B cell (primary cell): ENCODE measurements at regions not wholly inside any gene's neighbourhood (a gene's known extent, or its start where the extent isn't known, plus 50 kb on each side); places are given as distances from the start of the nearest gene placed in this dataset.

Source experiments
- ATAC-seq: fragments of 200-7000 bp; cut with Tn5 transposase; one replicate; pipeline ENCODE4 v1.10.0; 2021; ENCODE audit warnings: low read depth, mild to moderate bottlenecking, moderate number of reproducible peaks, moderate library complexity
- CTCF ChIA-PET: fragments of 350-600 bp; sonication (Branson Sonifier 250); formaldehyde crosslinking; loops from one replicate; lab custom pipeline; 2021; ENCODE audit warnings: antibody characterized with exemption, inconsistent platforms; lab: Charles Lee
- POLR2A ChIA-PET: fragments of 350-600 bp; sonication (Branson Sonifier 250); formaldehyde crosslinking; loops from one replicate; lab custom pipeline; 2021; ENCODE audit warnings: antibody characterized with exemption; lab: Charles Lee
- DNase-seq: peaks from one replicate; pipeline ENCODE4 v3.0.0; 2013
- H2AFZ ChIP-seq: 2 replicates; pipeline ENCODE4 v1.6.1; 2012; ENCODE audit warnings: mild to moderate bottlenecking, low read depth, low read length; ENCODE audit not compliant: insufficient read depth, poor library complexity, severe bottlenecking
- H3K27ac ChIP-seq, 2 donors: 1 replicate in 1 of 2; 2 replicates in 1 of 2; pipeline ENCODE4 v1.5.1; 2012 to 2013; ENCODE audit warnings: low read length in 2 of 2, mild to moderate bottlenecking in 2 of 2, moderate library complexity in 1 of 2
- H3K27me3 ChIP-seq, 4 experiments: fragments of 200-600 bp in 1 of 4; sonication (generic) in 1 of 4; replicated peaks in 1 of 4; 1 replicate in 2 of 4; 2 replicates in 2 of 4; pipeline versions ENCODE4 v1.6.1 to v1.7.0; 2013 to 2016; ENCODE audit warnings: low read length in 3 of 4, mild to moderate bottlenecking in 2 of 4, mixed read lengths in 1 of 4, moderate library complexity in 1 of 4; ENCODE audit not compliant: insufficient read depth in 4 of 4, control insufficient read depth in 3 of 4; ENCODE audit errors: control extremely low read depth in 1 of 4
- H3K36me3 ChIP-seq, 2 experiments: replicated peaks in 1 of 2; 1 replicate in 1 of 2; 2 replicates in 1 of 2; pipeline versions ENCODE4 v1.6.1 to v1.7.1; 2013; ENCODE audit warnings: low read length in 1 of 2; ENCODE audit not compliant: insufficient read depth in 2 of 2, control insufficient read depth in 1 of 2; ENCODE audit errors: control extremely low read depth in 1 of 2, extremely low read depth in 1 of 2
- H3K4me1 ChIP-seq, 2 donors: fragments of 200-600 bp in 1 of 2; sonication (generic) in 1 of 2; 1 replicate in 1 of 2; 2 replicates in 1 of 2; pipeline versions ENCODE4 v1.5.1 to v1.6.1; 2013 to 2017; ENCODE audit warnings: low read length in 2 of 2; ENCODE audit not compliant: control insufficient read depth in 2 of 2, insufficient read depth in 2 of 2
- H3K4me2 ChIP-seq: replicated peaks from 2 replicates; pipeline ENCODE3; 2012; ENCODE audit warnings: mild to moderate bottlenecking, low read depth, low read length; ENCODE audit not compliant: poor library complexity, severe bottlenecking
- H3K4me3 ChIP-seq, 5 experiments: fragments of 200-600 bp in 1 of 5; sonication (generic) in 1 of 5; 1 replicate in 3 of 5; 2 replicates in 2 of 5; pipeline versions ENCODE4 v1.5.1 to v1.7.0; 2011 to 2016; ENCODE audit warnings: low read length in 4 of 5, mild to moderate bottlenecking in 4 of 5, low read depth in 2 of 5, control low read depth in 1 of 5, moderate library complexity in 1 of 5; ENCODE audit not compliant: insufficient read depth in 1 of 5; ENCODE audit errors: control extremely low read depth in 1 of 5, extremely low read depth in 1 of 5
- H3K79me2 ChIP-seq: fragments of 200-600 bp; sonication (generic); one replicate; pipeline ENCODE4 v1.6.0; 2016; ENCODE audit warnings: low read length; ENCODE audit not compliant: control insufficient read depth, insufficient read depth
- H3K9ac ChIP-seq: fragments of 200-600 bp; sonication (generic); 2 replicates; pipeline ENCODE4 v1.6.1; 2017; ENCODE audit warnings: mild to moderate bottlenecking, low read length, moderate library complexity
- H3K9me3 ChIP-seq, 3 donors: one replicate each; pipeline versions ENCODE4 v1.6.1 to v1.7.1; 2013; ENCODE audit warnings: low read length in 2 of 3; ENCODE audit not compliant: control insufficient read depth in 2 of 3, insufficient read depth in 1 of 3; ENCODE audit errors: control extremely low read depth in 1 of 3
- H4K20me1 ChIP-seq: 2 replicates; pipeline ENCODE4 v1.6.0; 2012; ENCODE audit warnings: mild to moderate bottlenecking, low read length; ENCODE audit not compliant: insufficient read depth, control insufficient read depth, poor library complexity, severe bottlenecking
- H3K27ac Mint-ChIP-seq: one replicate; pipeline ENCODE4 v1.8.0; 2021; ENCODE audit warnings: mixed read lengths
- H3K27me3 Mint-ChIP-seq: one replicate; pipeline ENCODE4 v1.8.0; 2021; ENCODE audit warnings: mixed read lengths
- H3K4me1 Mint-ChIP-seq: one replicate; pipeline ENCODE4 v1.8.0; 2021; ENCODE audit warnings: mixed read lengths
- H3K4me3 Mint-ChIP-seq: one replicate; pipeline ENCODE4 v1.8.0; 2021; ENCODE audit warnings: mixed read lengths
- H3K9me3 Mint-ChIP-seq: one replicate; pipeline ENCODE4 v1.8.0; 2022; ENCODE audit warnings: mixed read lengths; ENCODE audit not compliant: insufficient read depth
- CTCF ChIP-seq: fragments of 200-600 bp; IDR thresholded peaks from one replicate; pipeline ENCODE4 v1.8.0; 2022; ENCODE audit warnings: antibody characterized with exemption, mild to moderate bottlenecking
- EZH2 ChIP-seq: IDR thresholded peaks from 2 replicates; pipeline ENCODE4 v1.6.1; 2012; ENCODE audit warnings: borderline replicate concordance, low read depth, mild to moderate bottlenecking, moderate library complexity, low read length; ENCODE audit not compliant: insufficient read depth, poor library complexity, severe bottlenecking
- WGBS: methylation state at CpG from one replicate; pipeline ENCODE4 v1.1.5; 2013; ENCODE audit warnings: missing lambda C conversion rate; ENCODE audit not compliant: insufficient coverage; 5-methylcytosine and 5-hydroxymethylcytosine counted together
- intact Hi-C: fragments of 100-400 bp; cut with micrococcal nuclease; formaldehyde crosslinking; loops from one replicate; pipeline ENCODE4 v1.10.0; 2022

GRCh38 chr14:44634692-44635091 is 127.6 kb upstream of the FSCB start:
- H4K20me1 ChIP-seq, result no peaks in the 10 kb centered on the region
- H3K79me2 ChIP-seq, result no peaks in the 10 kb centered on the region
- intact Hi-C loops, result no loop called here
- H3K27ac Mint-ChIP-seq, result no peak overlapping the region
- no peak overlapping the region for H3K4me3 ChIP-seq
- no peaks in the 10 kb centered on the region for H3K9me3 Mint-ChIP-seq
- H3K4me2 ChIP-seq, result no peak overlapping the region
- no peak for TF ChIP-seq EZH2
- no peak for TF ChIP-seq CTCF
- no peaks in the 10 kb centered on the region for H3K4me1 Mint-ChIP-seq
- 75% methylated on average over 4 of the region's 4 CpGs for WGBS
- ATAC-seq (no peak), DNase-seq (no peak)
- H3K4me3 Mint-ChIP-seq, result no peak overlapping the region
- no peaks in the 10 kb centered on the region for H3K4me1 ChIP-seq
- no peaks in the 10 kb centered on the region for H3K36me3 ChIP-seq
- no peak overlapping the region for H3K27ac ChIP-seq
- no peaks in the 10 kb centered on the region for H3K27me3 ChIP-seq
- H3K9me3 ChIP-seq, result peaks cover 0 to 5% (median 2%) of the 10 kb centered on the region in 3 donors
- POLR2A ChIA-PET, result no interaction called here
- no peaks in the 10 kb centered on the region for H3K27me3 Mint-ChIP-seq
- CTCF ChIA-PET, result no interaction called here
- H3K9ac ChIP-seq, result no peak overlapping the region
- H2AFZ ChIP-seq, result no peak overlapping the region

GRCh38 chr14:44626423-44626822 is 119.3 kb upstream of the FSCB start:
- H3K4me2 ChIP-seq, result no peak overlapping the region
- no peaks in the 10 kb centered on the region for H4K20me1 ChIP-seq
- no peaks in the 10 kb centered on the region for H3K27me3 ChIP-seq
- no peaks in the 10 kb centered on the region for H3K36me3 ChIP-seq
- H2AFZ ChIP-seq, result no peak overlapping the region
- Mint-ChIP-seq H3K9me3 (no peaks in the 10 kb centered on the region), H3K4me3 (no peak overlapping the region), H3K27me3 (no peaks in the 10 kb centered on the region), H3K27ac (no peak overlapping the region), H3K4me1 (no peaks in the 10 kb centered on the region)
- TF ChIP-seq CTCF (no peak), EZH2 (no peak)
- no peaks in the 10 kb centered on the region for H3K79me2 ChIP-seq
- H3K9me3 ChIP-seq, result no peaks in the 10 kb centered on the region
- no peaks in the 10 kb centered on the region for H3K4me1 ChIP-seq
- WGBS, result no CpG with 5 or more reads among the region's 2 CpGs
- no peak for ATAC-seq
- no peak overlapping the region for H3K27ac ChIP-seq
- intact Hi-C loops, result no loop called here
- CTCF ChIA-PET, result no interaction called here
- DNase-seq, result no peak
- H3K9ac ChIP-seq, result no peak overlapping the region
- POLR2A ChIA-PET, result no interaction called here
- H3K4me3 ChIP-seq, result no peak overlapping the region
